HEK293T (cell line): ENCODE measurements at regions not wholly inside any gene's neighbourhood (a gene's known extent, or its start where the extent isn't known, plus 50 kb on each side); places are given as distances from the start of the nearest gene placed in this dataset.

Experiments
- CTBP1 ChIP-seq: fragments of 450-650 bp; IDR thresholded peaks from 2 replicates; pipeline ENCODE4 v1.6.1; 2016; ENCODE audit warnings: borderline replicate concordance
- FOXA1 ChIP-seq: fragments of 450-650 bp; IDR thresholded peaks from 2 replicates; pipeline ENCODE4 v1.6.1; 2016; ENCODE audit warnings: mild to moderate bottlenecking
- PKNOX1 ChIP-seq: fragments of 450-650 bp; IDR thresholded peaks from 2 replicates; pipeline ENCODE4 v1.6.1; 2016
- SP1 ChIP-seq: fragments of 450-650 bp; IDR thresholded peaks from 2 replicates; pipeline ENCODE4 v1.6.1; 2017

- no peak for TF ChIP-seq CTBP1
- TF ChIP-seq PKNOX1 = no peak
- TF ChIP-seq SP1 = no peak
- no peak for TF ChIP-seq FOXA1
Observed at GRCh38 chr12:82186282-82186681, 171.9 kb downstream of the CCDC59 start.
